ENCODE measurements at regions not wholly inside any gene's neighbourhood (a gene's known extent, or its start where the extent isn't known, plus 50 kb on each side); places are given as distances from the start of the nearest gene placed in this dataset.
"Not testable (repeated sequence)": the region's sequence is repeated elsewhere in the genome, so short reads cannot be mapped to it uniquely, and the experiment has no call there.

DNA sequence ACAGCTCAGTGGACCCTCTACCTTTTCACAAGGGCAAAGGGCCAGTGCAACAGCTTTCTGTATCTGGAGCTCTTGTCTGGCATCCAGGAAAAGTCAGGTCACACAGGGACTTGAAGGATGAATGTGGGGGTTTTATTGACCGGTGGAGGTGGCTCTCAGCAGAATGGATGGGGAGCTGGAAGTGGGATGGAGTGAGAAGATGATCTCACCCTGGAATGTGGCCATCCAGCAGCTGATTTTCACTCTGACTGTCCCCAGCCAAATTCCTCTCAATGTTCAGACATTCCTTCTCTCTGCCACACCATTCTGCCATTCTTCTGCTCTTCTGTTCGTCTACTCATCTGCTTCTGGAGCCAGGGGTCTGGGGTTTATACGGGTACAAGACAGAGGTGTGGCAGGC lies 1119.9 kb downstream of the TAF11L14 start:
- DNase-seq (ENCODE audit: low read depth in 2 of 2, low spot score in 1 of 2): no peak

DNA sequence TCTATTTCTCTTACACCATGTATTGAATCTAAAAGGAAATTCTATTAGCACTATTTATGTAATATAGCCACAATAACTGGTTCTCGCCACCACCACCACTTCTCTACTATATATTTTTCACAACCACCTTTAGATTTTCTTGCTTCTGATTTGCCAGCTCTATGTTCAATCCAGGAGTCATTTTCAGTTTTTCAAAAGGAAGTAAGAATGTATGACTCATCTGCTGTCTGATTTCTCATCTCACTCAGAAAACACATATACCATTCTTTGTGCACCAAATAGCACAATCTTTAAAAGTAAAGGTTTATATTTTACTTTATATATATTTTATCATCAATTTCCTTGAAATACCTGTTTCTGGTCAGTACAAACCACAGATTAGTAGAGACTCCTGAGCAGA lies 1127.5 kb downstream of the TAF11L14 start:
- no peak for DNase-seq (ENCODE audit: low read depth in 2 of 2, low spot score in 1 of 2)

DNA sequence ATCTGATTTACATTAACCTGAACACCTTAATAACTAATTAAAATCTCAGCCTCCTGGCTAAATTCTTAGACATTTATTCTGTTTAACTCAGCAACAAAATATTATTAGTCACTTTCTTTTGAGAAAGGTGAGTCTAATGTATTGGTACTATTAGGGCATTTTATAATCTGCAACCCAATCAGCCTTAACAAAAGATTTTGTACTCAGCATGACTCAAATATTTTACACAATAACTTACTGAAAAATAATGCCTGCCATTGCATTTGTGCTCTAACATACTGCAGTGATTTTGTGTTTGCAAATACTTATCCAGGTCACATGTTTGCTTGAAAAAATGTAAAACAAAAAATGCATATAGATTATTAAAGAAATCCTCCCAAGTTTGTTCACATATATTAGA lies 1129.9 kb downstream of the TAF11L14 start:
- no peak for DNase-seq (ENCODE audit: low read depth in 2 of 2, low spot score in 1 of 2)

DNA sequence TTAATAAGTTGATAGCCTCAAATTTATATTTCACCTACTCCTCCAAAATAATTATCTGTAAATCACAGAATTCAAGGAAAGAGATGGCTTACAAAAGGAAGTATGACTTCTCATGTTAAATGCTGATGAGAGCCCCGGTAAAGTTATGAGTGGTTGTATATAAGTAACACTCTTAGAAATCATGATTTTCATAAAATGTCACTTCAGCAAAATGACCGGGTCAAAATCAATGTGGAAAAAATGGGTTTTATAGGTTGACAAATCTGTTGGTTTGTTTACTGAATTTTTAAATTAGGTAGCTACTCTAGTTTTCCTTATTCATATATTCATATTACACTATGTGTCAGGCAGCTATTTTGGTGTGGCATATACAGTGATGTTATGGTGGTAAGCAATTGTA lies 1131.0 kb downstream of the TAF11L14 start:
- no peak for DNase-seq (ENCODE audit: low read depth in 2 of 2, low spot score in 1 of 2)

DNA sequence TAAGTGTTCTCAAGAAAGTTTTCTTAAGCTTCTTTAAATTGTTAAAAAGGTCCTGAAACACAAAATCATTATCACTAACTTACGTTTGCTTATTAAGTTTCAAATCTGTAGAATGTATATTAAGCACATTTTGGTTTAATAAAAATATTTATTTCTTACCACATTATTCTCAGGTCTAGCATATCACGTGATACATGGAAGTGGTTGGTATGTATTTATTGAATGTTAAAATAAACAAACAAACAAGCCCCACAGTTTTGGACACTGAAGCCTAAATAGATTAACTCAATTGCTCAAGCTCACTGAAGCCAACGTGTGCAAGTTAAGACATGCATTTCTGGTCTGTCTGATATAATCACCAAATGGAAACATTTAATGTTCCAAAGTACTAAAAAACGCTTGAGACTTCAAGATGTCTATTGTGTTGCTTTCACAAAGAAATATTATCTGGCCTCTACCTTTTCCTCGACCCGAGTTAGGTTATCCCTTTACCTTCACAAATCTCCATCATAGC lies 1136.9 kb downstream of the TAF11L14 start:
- no peak for DNase-seq (ENCODE audit: low read depth in 2 of 2, low spot score in 1 of 2)

DNA sequence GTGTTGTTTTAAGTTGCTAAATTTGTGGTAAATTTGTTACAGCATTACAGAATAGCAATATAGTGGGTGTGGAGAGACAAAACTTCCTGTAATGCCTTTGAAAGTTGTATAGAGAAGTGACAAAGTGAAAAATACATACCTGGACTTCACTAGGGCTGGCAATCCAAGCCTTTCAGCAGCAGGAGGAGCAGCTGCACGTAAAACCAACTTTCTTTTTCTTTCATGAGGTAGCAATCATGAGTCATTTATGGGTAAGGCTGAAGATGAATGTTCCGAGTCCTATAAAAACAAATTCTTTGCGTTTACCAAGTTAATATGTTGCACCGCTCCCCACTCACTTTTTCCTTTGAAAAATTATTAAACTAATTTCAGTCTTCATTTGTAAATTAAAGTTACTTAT lies 1138.2 kb downstream of the TAF11L14 start:
- DNase-seq (ENCODE audit: low read depth in 2 of 2, low spot score in 1 of 2): no peak

DNA sequence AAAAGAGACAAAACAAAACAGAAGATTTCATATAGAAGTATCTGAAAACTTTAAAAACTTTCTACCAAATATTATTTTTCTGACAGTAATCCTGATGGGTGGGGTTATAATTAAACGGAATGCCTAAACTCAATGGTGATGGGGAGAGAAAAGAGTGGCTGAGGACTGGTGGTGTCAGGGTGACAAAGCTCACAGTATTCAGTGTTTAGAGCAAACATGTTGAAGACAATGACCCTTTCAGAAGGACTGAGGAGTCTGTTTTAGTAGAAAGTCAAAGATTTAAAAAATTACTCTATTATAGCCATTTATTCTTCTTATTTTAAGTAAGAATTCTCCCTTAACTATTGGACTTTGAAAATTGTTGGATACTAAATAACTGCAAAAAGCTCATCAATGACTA lies 1144.0 kb downstream of the TAF11L14 start:
- DNase-seq (ENCODE audit: low read depth in 2 of 2, low spot score in 1 of 2): no peak

DNA sequence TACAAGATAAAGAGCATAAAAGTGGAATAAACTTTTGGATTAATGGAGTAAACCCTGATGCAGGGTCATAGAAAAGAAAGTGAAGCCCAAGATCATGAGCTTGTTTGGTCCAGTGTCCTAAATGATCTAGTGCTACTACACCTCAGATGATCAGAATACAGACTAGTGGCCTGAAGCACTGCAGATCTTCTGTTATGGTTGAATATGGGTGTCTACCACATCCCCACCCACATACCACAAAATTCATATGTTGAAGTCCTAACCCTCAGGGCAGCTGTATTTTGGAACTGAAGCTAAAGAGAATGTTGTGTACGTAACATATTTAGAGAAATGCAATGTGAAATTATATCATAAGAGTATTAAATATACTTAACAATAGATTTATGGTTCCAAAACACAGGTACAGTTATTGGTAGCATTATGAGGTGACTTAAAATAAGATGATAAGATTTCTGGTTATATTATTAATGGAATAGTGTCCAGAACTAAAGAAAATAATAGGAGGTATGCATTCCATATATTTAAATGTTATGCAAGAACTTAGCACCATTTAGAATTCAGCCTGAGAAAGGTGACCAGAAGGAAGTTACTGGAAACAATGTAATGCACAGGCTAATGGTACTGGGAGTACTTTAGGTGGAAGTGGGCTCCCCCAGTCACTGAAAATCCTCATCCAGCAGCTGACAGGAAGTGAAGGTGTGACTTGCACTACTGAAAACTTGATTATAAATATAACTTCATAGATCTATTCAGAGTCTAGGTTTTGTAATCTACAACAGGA lies 1155.1 kb downstream of the TAF11L14 start:
- DNase-seq (ENCODE audit: low read depth in 2 of 2, low spot score in 1 of 2): no peak

DNA sequence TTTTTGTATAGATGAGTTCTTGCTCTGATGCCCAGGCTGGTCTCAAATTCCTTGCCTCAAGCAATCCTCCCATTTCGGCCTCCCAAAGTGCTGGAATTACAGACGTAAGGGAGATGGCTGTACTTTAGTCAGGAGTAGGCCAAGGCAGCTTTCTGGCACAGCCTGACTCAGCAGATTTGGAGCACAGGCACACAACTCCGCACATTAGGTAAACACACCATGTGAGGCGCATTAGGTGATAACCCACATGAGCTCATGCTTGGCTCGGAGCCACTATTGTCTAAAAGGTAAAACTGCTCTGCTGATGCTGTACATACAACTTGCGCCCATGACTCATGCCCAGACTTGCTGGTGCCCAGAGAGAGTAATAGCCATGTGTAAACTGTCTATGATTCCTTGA lies 1157.9 kb downstream of the TAF11L14 start:
- no peak for DNase-seq (ENCODE audit: low read depth in 2 of 2, low spot score in 1 of 2)

DNA sequence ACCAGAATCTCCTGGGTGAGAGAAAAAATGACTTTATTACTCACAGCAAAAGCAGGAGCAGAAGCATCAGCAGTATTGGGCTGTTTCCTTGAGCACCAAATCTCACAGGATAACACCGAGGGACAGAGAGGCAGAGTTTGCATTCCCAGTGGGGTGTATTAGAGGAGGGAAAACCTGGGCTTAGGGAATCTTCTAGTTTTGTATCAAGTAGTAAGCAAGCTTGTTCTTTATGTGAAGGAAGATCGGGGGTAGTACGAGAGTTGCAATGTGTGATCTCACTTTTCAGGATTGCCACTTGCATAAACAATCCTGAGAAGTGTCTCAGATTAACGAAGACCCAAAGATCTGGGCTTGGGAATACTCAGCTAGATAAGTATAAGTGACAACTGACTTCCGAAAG lies 1163.0 kb downstream of the TAF11L14 start:
- DNase-seq (ENCODE audit: low read depth in 2 of 2, low spot score in 1 of 2): no peak

DNA sequence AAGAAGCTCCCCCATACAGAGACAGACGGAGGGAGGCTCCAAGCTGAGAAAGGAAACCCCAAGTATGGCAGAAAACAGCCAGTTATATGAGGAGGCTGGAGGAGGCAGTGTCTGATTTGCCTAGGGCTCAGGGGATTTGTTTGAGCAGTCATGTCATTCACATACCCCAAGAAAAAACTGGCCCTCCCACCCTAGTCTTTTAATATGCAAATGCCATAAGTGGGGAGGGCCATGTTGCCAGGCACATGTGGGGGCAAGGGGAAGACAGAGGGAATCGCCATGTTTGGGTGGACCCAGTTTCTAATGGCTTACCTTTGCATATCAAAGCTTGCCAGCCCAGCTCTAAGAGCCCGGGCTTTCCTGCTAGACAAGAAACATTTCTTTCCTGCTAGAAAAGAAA lies 1163.8 kb downstream of the TAF11L14 start:
- DNase-seq (ENCODE audit: low read depth in 2 of 2, low spot score in 1 of 2): no peak

DNA sequence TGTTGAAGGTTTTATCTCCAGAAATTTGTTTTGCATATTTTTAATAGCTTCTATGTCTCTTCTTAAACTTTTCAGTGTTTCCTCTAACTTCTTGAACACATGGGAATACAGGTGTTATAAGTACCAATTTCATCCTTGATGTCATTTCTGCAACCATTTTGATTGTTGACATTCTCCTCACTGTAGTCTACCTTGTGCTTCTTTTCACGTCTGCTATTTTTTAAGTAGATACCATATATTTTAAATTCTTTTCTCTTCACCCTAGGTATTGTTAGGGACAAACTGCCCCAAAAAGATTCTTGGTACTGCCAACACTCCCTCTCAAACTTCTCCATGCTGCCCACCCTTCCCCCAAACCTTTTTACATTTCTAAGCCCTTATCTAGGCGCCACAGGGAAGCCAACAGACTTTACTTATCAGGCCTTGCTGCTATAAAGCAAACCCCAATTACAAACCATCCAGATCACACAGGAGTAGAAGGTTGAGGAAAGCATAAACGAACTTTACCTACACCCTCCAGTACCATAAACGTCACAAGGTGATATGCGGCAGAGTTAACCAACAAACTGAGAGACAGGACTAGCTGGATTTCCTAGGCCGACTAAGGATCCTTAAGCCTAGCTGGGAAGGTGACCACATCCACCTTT lies 1165.3 kb downstream of the TAF11L14 start:
- DNase-seq (ENCODE audit: low read depth in 2 of 2, low spot score in 1 of 2): no peak

DNA sequence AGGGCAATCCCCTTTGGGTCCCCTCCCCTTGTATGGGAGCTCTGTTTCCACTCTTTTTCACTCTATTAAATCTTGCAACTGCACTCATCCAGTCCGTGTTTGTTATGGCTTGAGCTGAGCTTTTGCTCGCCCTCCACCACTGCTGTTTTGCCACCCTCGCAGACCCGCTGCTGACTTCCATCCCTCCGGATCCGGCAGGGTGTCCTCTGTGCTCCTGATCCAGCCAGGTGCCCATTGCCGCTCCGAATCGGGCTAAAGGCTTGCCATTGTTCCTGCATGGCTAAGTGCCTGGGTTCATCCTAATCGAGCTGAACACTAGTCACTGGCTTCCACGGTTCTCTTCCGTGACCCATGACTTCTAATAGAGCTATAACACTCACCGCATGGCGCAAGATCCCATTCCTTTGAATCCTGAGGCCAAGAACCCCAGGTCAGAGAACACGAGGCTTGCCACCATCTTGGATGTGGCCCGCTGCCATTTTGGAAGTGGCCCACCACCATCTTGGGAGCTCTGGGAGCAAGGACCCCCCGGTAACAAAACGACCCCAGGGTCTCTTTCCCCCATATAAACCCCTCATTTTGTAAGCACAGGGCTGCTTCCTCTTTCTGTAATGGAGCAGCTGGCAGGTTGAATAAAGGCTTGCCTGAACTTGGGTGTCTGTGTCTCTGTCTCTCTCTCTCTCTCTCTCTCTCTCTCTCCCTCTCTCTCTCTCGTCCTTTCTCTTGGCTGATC lies 1166.2 kb downstream of the TAF11L14 start:
- DNase-seq (ENCODE audit: low read depth in 2 of 2, low spot score in 1 of 2): no peak

DNA sequence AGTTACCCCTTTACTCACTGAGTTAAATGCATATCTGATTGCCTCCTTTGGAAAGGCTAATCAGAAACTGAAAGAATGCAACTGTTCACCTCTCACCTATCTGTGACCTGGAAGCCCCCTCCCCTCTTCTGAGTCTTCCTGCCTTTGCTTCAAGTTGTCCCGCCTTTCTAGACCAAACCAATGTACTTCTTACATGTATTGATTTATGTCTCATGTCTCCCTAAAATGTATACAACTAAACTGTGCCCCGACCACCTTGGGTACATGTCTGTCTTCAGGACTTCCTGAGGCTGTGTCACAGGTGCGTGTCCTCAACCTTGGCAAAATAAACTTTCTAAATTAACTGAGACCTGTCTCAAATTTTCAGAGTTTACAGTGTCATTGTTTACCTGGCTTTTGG lies 1167.2 kb downstream of the TAF11L14 start:
- DNase-seq (ENCODE audit: low read depth in 2 of 2, low spot score in 1 of 2): not testable (repeated sequence)

DNA sequence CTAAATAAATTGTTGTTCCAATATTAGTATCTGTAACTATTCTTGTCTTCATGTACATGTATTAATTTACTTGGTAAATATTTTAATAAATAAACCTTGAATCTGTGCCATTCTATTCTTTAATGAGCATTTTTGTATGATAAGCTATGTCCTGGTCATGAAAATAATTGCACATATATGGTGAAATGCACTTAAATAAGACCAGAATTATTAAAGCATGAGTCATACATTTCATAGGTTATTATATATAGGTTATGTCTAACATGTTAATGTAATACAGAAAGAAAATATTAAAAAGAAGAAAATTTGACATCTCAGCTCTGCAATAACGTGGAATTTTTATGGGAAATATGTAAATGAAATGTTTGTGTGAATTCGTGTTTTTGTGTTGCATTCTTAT lies 1168.1 kb downstream of the TAF11L14 start:
- no peak for DNase-seq (ENCODE audit: low read depth in 2 of 2, low spot score in 1 of 2)

DNA sequence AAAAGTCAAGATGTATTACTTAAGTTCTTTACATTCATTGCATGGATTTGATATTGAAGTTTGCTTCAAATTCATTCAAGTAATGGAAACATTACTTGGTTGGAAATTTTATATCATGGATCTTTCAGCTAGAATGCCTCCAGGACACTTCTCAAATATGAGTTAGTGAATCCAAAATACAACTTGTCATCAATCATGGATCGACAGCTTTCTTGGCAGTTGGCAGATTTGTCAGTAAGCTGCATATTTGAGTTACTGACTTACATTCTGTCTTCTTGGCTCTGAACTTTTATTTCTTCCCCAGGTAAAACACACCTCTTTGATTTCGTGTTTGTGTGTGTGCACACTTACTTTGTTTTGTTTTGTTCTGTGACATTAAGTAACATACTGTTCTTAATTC lies 1171.1 kb downstream of the TAF11L14 start:
- DNase-seq (ENCODE audit: low read depth in 2 of 2, low spot score in 1 of 2): no peak

DNA sequence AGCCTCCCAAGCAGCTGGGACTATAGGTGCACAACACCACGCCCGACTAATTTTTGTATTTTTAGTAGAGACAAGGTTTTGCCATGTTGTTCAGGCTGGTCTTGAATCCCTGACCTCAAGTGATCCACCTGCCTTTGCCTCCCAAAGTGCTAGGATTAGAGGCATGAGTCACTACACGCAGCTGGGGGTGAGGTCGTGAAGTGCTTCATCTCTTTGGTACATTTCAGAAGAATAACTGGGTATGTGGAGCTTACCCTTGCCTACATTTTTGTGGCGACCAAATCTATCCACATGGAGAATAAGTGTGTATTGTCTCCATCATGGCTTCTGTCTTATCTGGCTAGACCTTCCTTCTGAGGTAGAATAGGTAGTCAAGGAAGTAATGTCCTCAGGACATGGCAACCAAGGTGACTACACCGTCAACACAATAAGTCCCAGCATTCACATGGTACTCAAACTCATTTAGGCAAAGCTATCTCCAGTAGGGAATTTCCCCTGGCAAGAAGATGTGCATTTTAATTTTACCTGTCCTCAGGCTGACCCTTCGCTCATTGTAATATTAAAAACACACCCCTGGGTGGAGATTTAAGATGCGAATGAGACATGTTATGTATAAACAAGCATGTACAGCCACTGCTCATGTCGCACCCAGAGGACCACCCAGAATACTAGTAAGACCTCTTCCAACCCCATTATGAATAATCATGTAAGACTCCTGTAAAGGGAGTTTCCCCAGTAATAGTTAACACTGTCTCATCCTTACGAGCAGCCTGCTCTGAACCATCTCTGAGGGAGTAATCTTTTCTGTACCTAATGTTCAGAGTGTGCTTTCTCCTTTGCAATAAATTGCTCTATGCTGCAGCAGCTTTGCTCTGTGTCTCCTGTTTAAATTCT lies 1173.2 kb downstream of the TAF11L14 start:
- no peak for DNase-seq (ENCODE audit: low read depth in 2 of 2, low spot score in 1 of 2)

DNA sequence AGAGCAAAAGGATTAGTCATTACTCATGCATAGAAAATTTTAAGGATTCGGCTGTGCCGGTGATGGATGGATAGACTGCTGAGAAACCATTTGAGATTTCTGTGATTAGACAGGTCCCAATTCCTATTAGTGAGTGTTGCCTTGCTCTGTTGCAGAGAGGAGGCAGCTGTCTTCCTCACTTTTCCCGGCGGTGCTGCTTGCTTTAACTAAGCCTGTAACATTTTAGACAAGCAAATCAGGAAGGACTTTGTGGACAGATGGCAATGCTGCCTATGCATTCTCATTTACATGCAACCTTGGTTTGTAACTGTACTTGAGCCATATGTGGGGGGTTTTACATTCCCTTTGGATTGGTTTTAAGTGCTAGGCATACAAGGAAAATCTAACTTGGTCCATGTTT lies 1176.3 kb downstream of the CDH18 start:
- no peak for DNase-seq (ENCODE audit: low read depth in 2 of 2, low spot score in 1 of 2)

DNA sequence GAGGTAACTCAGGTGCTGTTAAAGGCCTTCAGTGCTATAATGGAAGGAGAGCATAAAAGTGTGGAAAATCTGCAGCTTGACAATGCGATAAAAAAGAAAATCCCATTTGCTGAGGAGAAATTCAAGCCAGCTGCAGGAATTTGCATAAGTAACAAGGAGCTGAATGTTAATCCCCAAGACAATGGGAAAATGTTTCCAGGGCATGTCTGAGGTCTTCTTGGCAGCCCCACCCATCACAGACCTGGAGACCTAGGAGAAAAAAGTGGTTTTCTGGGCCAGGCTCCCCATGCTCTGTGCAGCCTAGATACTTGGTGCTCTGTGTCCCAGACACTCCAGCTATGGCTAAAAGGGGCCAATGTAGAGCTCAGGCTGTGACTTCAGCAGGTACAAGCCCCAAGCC lies 1159.6 kb downstream of the CDH18 start:
- DNase-seq (ENCODE audit: low read depth in 2 of 2, low spot score in 1 of 2): no peak

DNA sequence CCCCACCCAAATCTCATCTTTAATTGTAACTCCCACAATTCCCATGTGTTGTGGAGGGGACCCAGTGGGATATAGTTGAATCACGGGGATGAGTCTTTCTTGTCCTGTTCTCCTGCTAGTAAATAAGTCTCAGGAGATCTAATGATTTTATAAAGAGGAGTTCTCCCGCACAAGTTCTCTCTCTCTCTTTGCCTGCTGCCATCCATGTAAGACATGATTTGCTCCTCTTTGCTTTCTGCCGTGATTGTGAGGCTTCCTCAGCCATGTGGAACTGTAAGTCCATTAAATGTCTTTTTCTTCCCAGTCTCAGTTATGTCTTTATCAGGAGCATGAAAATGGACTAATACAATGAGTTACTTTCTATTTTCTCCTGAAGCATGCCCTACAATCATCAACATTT lies 1158.5 kb downstream of the CDH18 start:
- no peak for DNase-seq (ENCODE audit: low read depth in 2 of 2, low spot score in 1 of 2)

DNA sequence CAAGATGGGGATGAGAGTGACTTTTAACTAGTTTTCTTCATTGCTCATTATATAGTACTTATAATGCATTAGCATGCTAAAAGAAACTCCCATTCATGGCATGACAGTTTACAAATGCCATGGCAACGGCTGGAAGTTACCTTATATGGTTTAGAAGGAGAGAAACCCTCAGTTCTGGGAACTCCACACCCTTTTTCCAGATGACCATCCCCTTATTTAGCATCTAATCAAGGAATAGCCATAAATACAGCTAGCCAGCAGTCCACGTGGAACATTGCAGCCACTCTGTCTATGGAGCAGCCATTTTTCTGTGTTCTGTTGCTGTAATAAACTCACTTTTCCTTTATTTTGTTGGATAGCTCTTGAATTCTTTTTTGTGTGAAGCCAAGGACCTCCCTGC lies 1137.8 kb downstream of the CDH18 start:
- DNase-seq (ENCODE audit: low read depth in 2 of 2, low spot score in 1 of 2): no peak

All from stimulated activated CD8-positive, alpha-beta memory T cell treated with anti-CD3 and anti-CD28 coated beads, Interleukin-4, amount 100 ng/mL, for 4 hours (primary cell).